KBM-7 (cell line): ENCODE measurements at regions not wholly inside any gene's neighbourhood (a gene's known extent, or its start where the extent isn't known, plus 50 kb on each side); places are given as distances from the start of the nearest gene placed in this dataset.

ENCODE experiments used
- DNase-seq: peaks from one replicate; pipeline ENCODE4 v3.0.0-alpha.2; 2015
- in situ Hi-C: fragments of 300-500 bp; cut with MboI; formaldehyde crosslinking; loops from 2 replicates; pipeline ENCODE4 v1.14.3; 2020; ENCODE audit warnings: low sequenced_read_pairs, low pct_unique_long_range_greater_than_20kb, mixed read lengths

- in situ Hi-C loops: no loop called here
- DNase-seq: no peak
These were observed 180.4 kb downstream of the FOXD2 start for GRCh38 chr1:47618222-47618720.

GRCh38 chr1:47618830-47619229 lies 181.0 kb downstream of the FOXD2 start:
- no peak for DNase-seq
- in situ Hi-C loops: no loop called here

GRCh38 chr1:47621483-47621882 lies 183.6 kb downstream of the FOXD2 start:
- in situ Hi-C loops: no loop called here
- DNase-seq: no peak

- DNase-seq: no peak
- in situ Hi-C loops: no loop called here
These were observed 184.1 kb downstream of the FOXD2 start for GRCh38 chr1:47621977-47622376.

GRCh38 chr1:47622776-47623556 lies 185.1 kb downstream of the FOXD2 start:
- in situ Hi-C loops: no loop called here
- no peak for DNase-seq

GRCh38 chr1:47623557-47623940 lies 185.7 kb downstream of the FOXD2 start:
- in situ Hi-C loops: no loop called here

GRCh38 chr1:47624531-47624930 lies 186.7 kb downstream of the FOXD2 start:
- in situ Hi-C loops: no loop called here
- peak; percentile 3 for DNase-seq

More at GRCh38 chr1:47623557-47623940, 185.7 kb downstream of the FOXD2 start:
- no peak for DNase-seq

GRCh38 chr1:47627016-47627415 lies 189.2 kb downstream of the FOXD2 start:
- in situ Hi-C loops: no loop called here
- DNase-seq: no peak

GRCh38 chr1:47627471-47628370 lies 189.9 kb downstream of the FOXD2 start:
- in situ Hi-C loops: no loop called here
- no peak for DNase-seq

GRCh38 chr1:47629201-47629600 lies 191.4 kb downstream of the FOXD2 start:
- in situ Hi-C loops: no loop called here

GRCh38 chr1:47630346-47630745 lies 192.5 kb downstream of the FOXD2 start:
- in situ Hi-C loops: no loop called here
- no peak for DNase-seq

More at GRCh38 chr1:47629201-47629600, 191.4 kb downstream of the FOXD2 start:
- DNase-seq: no peak

- in situ Hi-C loops: no loop called here
- DNase-seq: no peak
These were observed 193.7 kb downstream of the FOXD2 start for GRCh38 chr1:47631411-47631995.

- in situ Hi-C loops: no loop called here
- no peak for DNase-seq
These were observed 197.3 kb downstream of the FOXD2 start for GRCh38 chr1:47635111-47635510.

GRCh38 chr1:47635597-47635996 lies 197.8 kb downstream of the FOXD2 start:
- in situ Hi-C loops: no loop called here
- no peak for DNase-seq

GRCh38 chr1:47637111-47637685 lies 199.4 kb downstream of the FOXD2 start:
- DNase-seq: no peak
- in situ Hi-C loops: no loop called here

- DNase-seq: no peak
- in situ Hi-C loops: no loop called here
These were observed 200.4 kb downstream of the FOXD2 start for GRCh38 chr1:47638240-47638639.

GRCh38 chr1:47638713-47639112 lies 200.9 kb downstream of the FOXD2 start:
- no peak for DNase-seq
- in situ Hi-C loops: no loop called here

- in situ Hi-C loops: no loop called here
- DNase-seq: no peak
These were observed 205.7 kb downstream of the FOXD2 start for GRCh38 chr1:47643306-47644211.
